Fibroblast of pulmonary artery (primary cell): ENCODE measurements at regions not wholly inside any gene's neighbourhood (a gene's known extent, or its start where the extent isn't known, plus 50 kb on each side); places are given as distances from the start of the nearest gene placed in this dataset.

Source experiments
- DNase-seq: peaks from one replicate; pipeline ENCODE4 v3.0.0-alpha.2; 2010; ENCODE audit warnings: low read depth
- H3K4me3 ChIP-seq: replicated peaks from 2 replicates; pipeline ENCODE4 v1.5.1; 2011; ENCODE audit warnings: low read depth, mild to moderate bottlenecking, control low read depth, low read length, moderate library complexity
- TF ChIP-seq, protein P1 (sequence below): IDR thresholded peaks from 2 replicates; pipeline ENCODE4 v1.5.1; 2011; ENCODE audit warnings: mild to moderate bottlenecking, control low read depth, low read length, inconsistent platforms; ENCODE audit errors: missing control alignments

DNA sequence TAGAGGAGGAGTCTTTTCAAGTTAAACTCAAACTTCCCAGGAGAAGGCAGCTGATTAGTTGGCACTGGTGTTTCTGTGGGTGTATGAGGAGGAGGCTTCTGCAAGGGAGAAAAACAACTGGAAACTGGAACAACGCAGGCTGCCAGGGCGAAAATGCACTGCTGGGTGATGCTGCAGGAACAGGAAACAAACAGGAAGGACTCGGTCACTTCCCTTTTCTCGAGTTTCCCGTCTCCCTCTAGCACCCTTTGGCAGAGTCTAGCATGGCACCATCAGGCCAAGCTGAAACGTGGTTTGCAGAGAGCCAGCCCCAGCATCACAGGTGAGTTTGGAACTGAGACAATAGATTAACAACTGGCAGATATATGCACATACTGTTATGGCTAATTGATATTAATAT, 77.5 kb upstream of the CAST start:
- H3K4me3 ChIP-seq = no peak overlapping the region
- no peak for DNase-seq
- TF ChIP-seq, protein P1, sequence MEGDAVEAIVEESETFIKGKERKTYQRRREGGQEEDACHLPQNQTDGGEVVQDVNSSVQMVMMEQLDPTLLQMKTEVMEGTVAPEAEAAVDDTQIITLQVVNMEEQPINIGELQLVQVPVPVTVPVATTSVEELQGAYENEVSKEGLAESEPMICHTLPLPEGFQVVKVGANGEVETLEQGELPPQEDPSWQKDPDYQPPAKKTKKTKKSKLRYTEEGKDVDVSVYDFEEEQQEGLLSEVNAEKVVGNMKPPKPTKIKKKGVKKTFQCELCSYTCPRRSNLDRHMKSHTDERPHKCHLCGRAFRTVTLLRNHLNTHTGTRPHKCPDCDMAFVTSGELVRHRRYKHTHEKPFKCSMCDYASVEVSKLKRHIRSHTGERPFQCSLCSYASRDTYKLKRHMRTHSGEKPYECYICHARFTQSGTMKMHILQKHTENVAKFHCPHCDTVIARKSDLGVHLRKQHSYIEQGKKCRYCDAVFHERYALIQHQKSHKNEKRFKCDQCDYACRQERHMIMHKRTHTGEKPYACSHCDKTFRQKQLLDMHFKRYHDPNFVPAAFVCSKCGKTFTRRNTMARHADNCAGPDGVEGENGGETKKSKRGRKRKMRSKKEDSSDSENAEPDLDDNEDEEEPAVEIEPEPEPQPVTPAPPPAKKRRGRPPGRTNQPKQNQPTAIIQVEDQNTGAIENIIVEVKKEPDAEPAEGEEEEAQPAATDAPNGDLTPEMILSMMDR = no peak

DNA sequence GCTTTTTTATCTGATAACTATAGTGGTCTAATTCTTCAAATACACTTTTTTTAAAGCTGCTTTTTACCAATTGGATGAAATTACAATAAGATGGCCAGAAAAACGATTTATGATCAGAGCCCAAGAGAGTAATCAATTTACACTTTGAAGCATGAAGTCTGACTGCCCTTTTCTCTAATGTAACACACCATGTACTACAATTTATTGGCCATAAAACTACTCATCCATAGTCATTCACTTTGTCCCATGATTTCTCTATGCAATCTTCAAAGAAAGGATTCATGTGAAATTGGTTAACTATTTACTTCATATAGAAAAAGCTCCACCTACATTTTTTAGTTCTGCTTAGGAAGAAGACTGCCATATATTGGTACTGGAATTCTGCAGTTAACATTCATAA, 73.6 kb upstream of the CAST start:
- TF ChIP-seq, protein P1 = no peak
- H3K4me3 ChIP-seq = no peak overlapping the region
- DNase-seq = no peak

DNA sequence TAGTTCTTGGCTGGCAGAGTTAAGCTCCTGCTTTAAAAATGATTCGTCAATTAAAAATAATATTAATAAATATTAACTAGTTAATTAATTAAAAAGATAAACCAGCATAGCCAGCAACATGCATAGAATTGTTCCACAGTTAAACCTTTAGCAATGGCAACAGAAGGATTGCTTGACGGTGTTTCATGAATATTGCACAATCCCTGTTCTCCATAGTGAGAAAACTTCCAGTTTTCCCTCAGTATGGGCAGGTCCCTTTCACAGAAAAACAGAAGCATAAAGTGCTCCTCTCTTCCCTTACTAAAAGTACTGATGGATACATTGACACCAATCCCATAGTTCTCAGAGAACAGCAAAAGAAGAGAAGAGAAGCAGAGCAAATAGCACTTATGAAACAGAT, 71.4 kb upstream of the CAST start:
- TF ChIP-seq, protein P1 = no peak
- no peak overlapping the region for H3K4me3 ChIP-seq
- DNase-seq = no peak

DNA sequence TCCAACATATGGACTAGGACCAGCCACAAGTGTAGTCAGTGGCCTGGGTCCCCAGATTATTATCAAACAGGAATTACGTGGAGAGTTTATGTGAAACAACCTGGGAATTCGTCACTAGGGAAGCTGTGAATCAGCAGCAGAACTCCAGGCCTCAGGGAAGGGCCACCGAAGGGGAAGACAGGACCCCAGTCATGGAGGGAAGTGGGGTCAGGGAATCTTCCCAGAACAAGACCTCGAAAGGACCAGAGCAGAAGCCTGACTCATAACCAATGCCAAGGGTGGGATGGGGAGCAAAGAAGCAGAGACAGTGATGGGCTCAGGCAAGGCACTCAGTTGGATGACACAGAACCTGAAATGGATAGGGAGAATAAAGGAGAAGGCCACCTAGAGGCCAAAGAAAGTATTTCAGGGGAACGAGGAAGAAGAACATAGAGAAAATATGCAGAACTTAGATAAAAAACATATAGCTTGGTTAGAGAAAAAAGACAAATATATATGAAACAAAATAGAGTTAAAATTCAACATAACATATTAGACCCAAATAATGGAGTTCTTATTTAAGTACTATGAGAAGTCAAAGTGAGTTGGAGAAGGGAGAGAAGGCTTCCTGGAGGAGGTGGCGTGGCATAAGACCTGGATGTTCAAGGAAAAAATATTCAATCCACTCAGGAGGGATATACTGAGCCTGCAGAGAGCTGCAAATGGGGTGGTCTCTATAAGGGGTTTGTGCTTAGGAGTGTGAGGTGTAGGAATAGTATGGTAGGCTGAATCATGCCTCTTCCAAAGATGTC, 66.7 kb upstream of the CAST start:
- TF ChIP-seq, protein P1 = peak; percentile 36
- no peak for DNase-seq
- H3K4me3 ChIP-seq = no peak overlapping the region

DNA sequence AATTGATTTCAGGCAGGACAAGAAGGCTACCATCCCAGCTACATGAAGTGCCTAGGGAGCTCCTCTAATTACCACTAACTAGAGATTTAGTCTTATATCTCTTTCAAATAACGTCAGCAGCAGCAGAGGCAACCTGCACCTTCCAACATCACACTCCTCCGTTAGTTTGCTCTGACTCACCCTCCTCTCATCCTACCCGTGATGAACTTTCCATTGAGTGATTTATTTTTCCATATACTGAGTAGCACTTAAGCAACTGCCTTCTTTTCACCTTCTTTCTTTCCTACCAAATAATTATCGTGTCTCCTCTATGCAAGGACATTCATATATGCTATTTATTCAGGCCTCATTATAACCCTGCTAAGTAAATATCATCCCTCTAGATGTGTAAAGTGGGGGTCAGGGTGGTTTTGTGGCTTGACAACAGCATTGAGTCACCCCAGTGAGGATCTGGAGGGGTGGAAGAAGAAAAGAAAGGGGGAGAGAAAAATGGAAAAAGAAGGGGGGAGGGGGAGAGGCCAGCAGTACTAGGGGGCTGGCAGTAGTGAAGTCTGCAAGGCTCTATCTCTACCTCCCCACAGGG, 64.6 kb upstream of the CAST start:
- DNase-seq = peak; percentile 36
- H3K4me3 ChIP-seq = no peak overlapping the region
- TF ChIP-seq, protein P1 = no peak

DNA sequence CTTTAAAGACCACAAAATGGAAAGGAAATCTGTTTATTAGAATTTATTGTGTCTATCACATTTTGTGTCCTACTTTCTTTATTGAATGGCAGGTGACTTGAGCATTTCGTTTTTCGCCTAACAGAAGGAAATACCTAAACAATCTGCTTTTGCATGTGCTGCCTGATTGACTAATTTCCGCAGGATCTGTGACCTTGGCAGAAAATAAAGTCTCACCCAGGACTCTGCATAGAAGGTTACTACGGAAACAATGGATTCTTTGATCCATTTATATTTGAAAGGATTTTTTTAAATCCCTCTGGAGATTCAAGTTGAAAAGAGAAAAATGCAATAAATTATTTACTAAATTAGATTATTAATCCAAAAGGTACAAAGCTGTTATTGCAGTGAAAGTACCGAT, 61.0 kb upstream of the CAST start:
- TF ChIP-seq, protein P1 = no peak
- DNase-seq = peak; percentile 34
- no peak overlapping the region for H3K4me3 ChIP-seq
